Colonic mucosa (tissue), 4 donors: ENCODE measurements at regions not wholly inside any gene's neighbourhood (a gene's known extent, or its start where the extent isn't known, plus 50 kb on each side); places are given as distances from the start of the nearest gene placed in this dataset.
A peak's percentile ranks its signal among the peaks of the same experiment; 100 is the strongest.

Experiments used
- DNase-seq: peaks from one replicate; pipeline ENCODE4 v3.0.0-alpha.2; 2020
- H3K27ac ChIP-seq: fragments of 200-600 bp; one replicate; pipeline ENCODE4 v1.8.0; 2021
- H3K27me3 ChIP-seq: fragments of 200-600 bp; one replicate; pipeline ENCODE4 v1.8.0; 2021
- H3K36me3 ChIP-seq: fragments of 200-600 bp; one replicate; pipeline ENCODE4 v1.8.0; 2021
- H3K4me1 ChIP-seq: fragments of 200-600 bp; one replicate; pipeline ENCODE4 v1.8.0; 2021; ENCODE audit warnings: mild to moderate bottlenecking
- H3K4me3 ChIP-seq: fragments of 200-600 bp; one replicate; pipeline ENCODE4 v1.8.0; 2021
- H3K9ac ChIP-seq, 2 donors: one replicate each; pipeline ENCODE4 v1.7.0; 2013; ENCODE audit warnings: control low read depth in 2 of 2, low read depth in 2 of 2, low read length in 2 of 2
- H3K9me3 ChIP-seq: fragments of 200-600 bp; one replicate; pipeline ENCODE4 v1.8.0; 2021
- CTCF ChIP-seq: fragments of 200-600 bp; IDR thresholded peaks from one replicate; pipeline ENCODE4 v1.8.0; 2022; ENCODE audit warnings: antibody characterized with exemption, mild to moderate bottlenecking
- intact Hi-C: fragments of 100-400 bp; cut with DNase I; formaldehyde crosslinking; loops from one replicate; pipeline ENCODE4 v1.14.1; 2022
- donor health status: healthy.
- donor health status: DM: no; HTN: no; CAD: no.
- donor health status: DM: no; HTN: no; CAD: no.

GRCh38 chr6:12229332-12229731 is 60.8 kb upstream of the EDN1 start:
- Histone ChIP-seq H3K9ac (peak overlapping the region in 1 of 2 donors; percentile 22), H3K4me3 (no peak overlapping the region), H3K36me3 (no peaks in the 10 kb centered on the region), H3K4me1 (no peaks in the 10 kb centered on the region), H3K9me3 (no peaks in the 10 kb centered on the region), H3K27me3 (no peaks in the 10 kb centered on the region), H3K27ac (peak overlapping the region; percentile 19)
- intact Hi-C loops, result no loop called here
- DNase-seq, result no peak
- no peak for TF ChIP-seq CTCF

- H3K36me3 ChIP-seq, result no peaks in the 10 kb centered on the region
- H3K4me1 ChIP-seq, result no peaks in the 10 kb centered on the region
- intact Hi-C loops, result loop anchor here (5.0 to 10.0 kb wide), 5 partner anchors 54 to 646 kb away; no protein-coding TSS in a partner anchor
- no peak for DNase-seq
- H3K27ac ChIP-seq, result no peak overlapping the region
- H3K4me3 ChIP-seq, result no peak overlapping the region
- H3K27me3 ChIP-seq, result no peaks in the 10 kb centered on the region
- H3K9me3 ChIP-seq, result no peaks in the 10 kb centered on the region
- TF ChIP-seq CTCF, result no peak
- H3K9ac ChIP-seq, result no peak overlapping the region
These were observed 59.6 kb upstream of the EDN1 start for GRCh38 chr6:12230523-12230922.

GRCh38 chr6:12232339-12232738 is 57.8 kb upstream of the EDN1 start:
- no peak overlapping the region for H3K27ac ChIP-seq
- no peak for DNase-seq
- H3K9me3 ChIP-seq, result no peaks in the 10 kb centered on the region
- no peaks in the 10 kb centered on the region for H3K36me3 ChIP-seq
- no peaks in the 10 kb centered on the region for H3K27me3 ChIP-seq
- TF ChIP-seq CTCF, result no peak
- intact Hi-C loops, result loop anchor here (5.0 to 10.0 kb wide), 5 partner anchors 52 to 648 kb away; no protein-coding TSS in a partner anchor
- no peak overlapping the region for H3K9ac ChIP-seq
- no peaks in the 10 kb centered on the region for H3K4me1 ChIP-seq
- no peak overlapping the region for H3K4me3 ChIP-seq

DNA sequence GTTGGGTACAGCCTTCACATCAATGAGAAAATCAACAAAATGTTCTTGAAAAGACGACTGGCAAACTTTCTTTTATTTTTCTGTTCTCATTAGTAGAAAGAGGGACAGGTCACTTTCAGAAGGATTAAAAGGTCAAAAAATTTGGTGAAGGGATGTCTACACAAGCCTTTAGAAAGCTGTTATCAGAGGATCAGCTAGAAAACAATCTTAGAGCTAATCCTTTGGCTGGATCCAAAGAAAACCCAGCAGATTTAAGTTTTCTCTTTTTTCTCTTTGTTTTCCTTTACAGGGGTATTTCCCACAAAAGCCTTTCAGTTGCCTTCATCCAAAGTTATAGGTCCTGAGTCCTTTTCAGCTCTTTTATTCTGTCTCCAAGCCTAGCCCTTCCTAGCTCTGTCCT is 57.3 kb upstream of the EDN1 start:
- intact Hi-C loops, result loop anchor here (5.0 to 10.0 kb wide), 5 partner anchors 52 to 648 kb away; no protein-coding TSS in a partner anchor

DNA sequence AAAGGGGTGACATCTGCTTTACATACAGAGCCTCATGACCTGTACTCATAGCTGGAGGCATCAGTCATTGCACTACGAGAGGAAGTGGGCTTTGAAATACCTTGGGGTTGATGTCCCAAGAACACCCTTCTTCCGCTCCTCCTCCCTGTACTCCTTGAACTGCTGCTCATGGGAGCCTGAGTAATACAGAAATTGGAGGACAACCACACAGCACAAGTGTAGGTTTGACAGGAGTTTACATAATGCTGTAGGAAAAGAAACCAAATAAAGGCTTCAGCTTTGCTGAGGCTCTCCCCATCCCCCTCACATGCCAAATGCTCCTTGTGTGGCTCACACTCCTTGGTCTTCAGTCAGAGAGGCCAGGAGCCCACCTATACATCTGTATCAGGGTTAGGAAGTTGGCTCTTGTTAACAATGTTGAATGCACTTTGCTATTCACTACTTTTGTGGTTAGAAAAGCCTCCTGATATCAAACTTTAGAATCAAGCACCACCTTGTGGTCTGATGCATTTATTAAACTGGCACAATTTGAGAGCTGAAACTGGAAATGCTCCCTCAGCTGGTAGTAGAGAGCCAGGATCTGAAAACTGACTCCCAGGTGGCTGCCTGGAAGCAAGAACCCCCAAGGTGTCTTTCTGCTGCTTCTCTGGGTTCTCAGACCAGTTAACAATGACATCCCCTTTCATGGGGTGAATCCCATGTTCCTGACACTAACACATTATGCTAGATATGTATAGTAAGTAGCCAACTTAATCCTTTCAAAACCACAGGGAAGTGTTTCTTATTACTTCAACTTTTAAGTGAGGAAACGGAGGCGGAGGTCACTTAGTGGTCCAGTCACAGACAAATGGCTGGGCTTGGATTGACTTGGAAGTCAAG is 56.2 kb upstream of the EDN1 start:
- intact Hi-C loops, result loop anchor here (5.0 to 10.0 kb wide), 5 partner anchors 51 to 649 kb away; no protein-coding TSS in a partner anchor
- H3K4me1 ChIP-seq, result no peaks in the 10 kb centered on the region
- no peaks in the 10 kb centered on the region for H3K9me3 ChIP-seq
- peak; percentile 67 for DNase-seq
- H3K4me3 ChIP-seq, result no peak overlapping the region
- TF ChIP-seq CTCF, result peak; percentile 67
- no peaks in the 10 kb centered on the region for H3K27me3 ChIP-seq
- H3K9ac ChIP-seq, result peak overlapping the region in 1 of 2 donors; percentile 42
- no peak overlapping the region for H3K27ac ChIP-seq
- H3K36me3 ChIP-seq, result no peaks in the 10 kb centered on the region

More for the DNA sequence above, 57.3 kb upstream of the EDN1 start:
- Histone ChIP-seq H3K4me1 (no peaks in the 10 kb centered on the region), H3K36me3 (no peaks in the 10 kb centered on the region), H3K9ac (no peak overlapping the region), H3K9me3 (no peaks in the 10 kb centered on the region), H3K27me3 (no peaks in the 10 kb centered on the region), H3K27ac (no peak overlapping the region), H3K4me3 (no peak overlapping the region)
- TF ChIP-seq CTCF, result no peak
- no peak for DNase-seq
